ENCODE measurements at regions not wholly inside any gene's neighbourhood (a gene's known extent, or its start where the extent isn't known, plus 50 kb on each side); places are given as distances from the start of the nearest gene placed in this dataset.

GRCh38 chr10:42898037-42898960 is 115.7 kb downstream of the BMS1 start:
- TF ChIP-seq, protein P1, sequence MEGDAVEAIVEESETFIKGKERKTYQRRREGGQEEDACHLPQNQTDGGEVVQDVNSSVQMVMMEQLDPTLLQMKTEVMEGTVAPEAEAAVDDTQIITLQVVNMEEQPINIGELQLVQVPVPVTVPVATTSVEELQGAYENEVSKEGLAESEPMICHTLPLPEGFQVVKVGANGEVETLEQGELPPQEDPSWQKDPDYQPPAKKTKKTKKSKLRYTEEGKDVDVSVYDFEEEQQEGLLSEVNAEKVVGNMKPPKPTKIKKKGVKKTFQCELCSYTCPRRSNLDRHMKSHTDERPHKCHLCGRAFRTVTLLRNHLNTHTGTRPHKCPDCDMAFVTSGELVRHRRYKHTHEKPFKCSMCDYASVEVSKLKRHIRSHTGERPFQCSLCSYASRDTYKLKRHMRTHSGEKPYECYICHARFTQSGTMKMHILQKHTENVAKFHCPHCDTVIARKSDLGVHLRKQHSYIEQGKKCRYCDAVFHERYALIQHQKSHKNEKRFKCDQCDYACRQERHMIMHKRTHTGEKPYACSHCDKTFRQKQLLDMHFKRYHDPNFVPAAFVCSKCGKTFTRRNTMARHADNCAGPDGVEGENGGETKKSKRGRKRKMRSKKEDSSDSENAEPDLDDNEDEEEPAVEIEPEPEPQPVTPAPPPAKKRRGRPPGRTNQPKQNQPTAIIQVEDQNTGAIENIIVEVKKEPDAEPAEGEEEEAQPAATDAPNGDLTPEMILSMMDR (IDR thresholded peaks at IDR 0.05): no peak
- TF ChIP-seq ZFX (IDR thresholded peaks at IDR 0.05; ENCODE audit: borderline replicate concordance): no peak
